Body of pancreas (tissue), 4 donors: ENCODE measurements at regions not wholly inside any gene's neighbourhood (a gene's known extent, or its start where the extent isn't known, plus 50 kb on each side); places are given as distances from the start of the nearest gene placed in this dataset.

ENCODE experiments used
- ATAC-seq: fragments of 150-250 bp; one replicate; pipeline ENCODE4 v1.9.1; 2016
- DNase-seq, 4 donors: peaks; one replicate each; pipeline ENCODE4 v3.0.0-alpha.2; 2019
- H3K27ac ChIP-seq, 4 donors: fragments of 200-600 bp; sonication (generic); 1 replicate in 3 of 4; 2 replicates in 1 of 4; pipeline versions ENCODE4 v1.5.1 to v1.6.1; 2016 to 2019; ENCODE audit warnings: mild to moderate bottlenecking in 1 of 4, mixed read lengths in 1 of 4, moderate library complexity in 1 of 4
- H3K27me3 ChIP-seq, 2 donors: fragments of 200-600 bp; sonication (generic); one replicate each; pipeline ENCODE4 v1.6.0; 2016; ENCODE audit warnings: mild to moderate bottlenecking in 1 of 2
- H3K36me3 ChIP-seq, 2 donors: fragments of 200-600 bp; sonication (generic); replicated peaks in 1 of 2; 2 replicates each; pipeline ENCODE4 v1.5.1; 2016; ENCODE audit warnings: low read depth in 2 of 2; ENCODE audit not compliant: insufficient read depth in 1 of 2
- H3K4me1 ChIP-seq: fragments of 200-600 bp; sonication (generic); one replicate; pipeline ENCODE4 v1.6.0; 2016
- H3K4me3 ChIP-seq, 2 donors: fragments of 200-600 bp; sonication (generic); 1 replicate in 1 of 2; 2 replicates in 1 of 2; pipeline ENCODE4 v1.5.1; 2016 to 2019
- H3K9me3 ChIP-seq, 3 donors: fragments of 200-600 bp; sonication (generic); 1 replicate in 2 of 3; 2 replicates in 1 of 3; pipeline ENCODE4 v1.5.1; 2016
- POLR2A ChIP-seq, 3 donors: fragments of 450-650 bp; IDR thresholded peaks; one replicate each; pipeline ENCODE4 v1.6.1; 2016; ENCODE audit warnings: antibody characterized with exemption in 3 of 3, mild to moderate bottlenecking in 2 of 3
- WGBS, 2 donors: methylation state at CpG; one replicate each; pipeline ENCODE4 v1.1.5; 2017; 5-methylcytosine and 5-hydroxymethylcytosine counted together
- intact Hi-C: fragments of 100-400 bp; cut with DNase I; formaldehyde crosslinking; loops from one replicate; pipeline ENCODE4 v1.15.1; 2023
- TF ChIP-seq, protein P1 (sequence below), 7 experiments: fragments of 450-650 bp in 4 of 7; fragments of 200-600 bp in 3 of 7; sonication (generic) in 3 of 7; IDR thresholded peaks; one replicate each; pipeline ENCODE4 v1.5.1; 2016 to 2019; ENCODE audit warnings: antibody characterized with exemption in 7 of 7

DNA sequence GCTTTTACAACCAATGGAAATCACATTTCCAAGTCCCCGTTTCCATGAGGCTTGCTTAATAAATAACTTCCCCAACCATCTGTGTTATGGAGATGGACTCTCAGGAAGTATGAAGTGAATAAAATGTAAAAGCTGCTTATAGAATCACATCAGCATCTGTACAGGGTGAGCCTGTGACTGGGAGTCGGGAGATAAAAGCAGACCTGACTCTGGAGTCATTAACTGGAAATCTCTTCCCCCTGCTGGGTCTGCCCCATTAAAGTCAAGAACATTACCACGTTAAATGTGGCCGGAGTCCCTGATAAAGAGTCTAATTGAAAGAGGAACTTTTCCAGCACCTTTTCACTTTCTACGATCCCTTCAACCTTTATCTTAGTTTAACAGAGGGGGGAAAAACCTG, 368.5 kb downstream of the DOK5 start:
- TF ChIP-seq, protein P1, sequence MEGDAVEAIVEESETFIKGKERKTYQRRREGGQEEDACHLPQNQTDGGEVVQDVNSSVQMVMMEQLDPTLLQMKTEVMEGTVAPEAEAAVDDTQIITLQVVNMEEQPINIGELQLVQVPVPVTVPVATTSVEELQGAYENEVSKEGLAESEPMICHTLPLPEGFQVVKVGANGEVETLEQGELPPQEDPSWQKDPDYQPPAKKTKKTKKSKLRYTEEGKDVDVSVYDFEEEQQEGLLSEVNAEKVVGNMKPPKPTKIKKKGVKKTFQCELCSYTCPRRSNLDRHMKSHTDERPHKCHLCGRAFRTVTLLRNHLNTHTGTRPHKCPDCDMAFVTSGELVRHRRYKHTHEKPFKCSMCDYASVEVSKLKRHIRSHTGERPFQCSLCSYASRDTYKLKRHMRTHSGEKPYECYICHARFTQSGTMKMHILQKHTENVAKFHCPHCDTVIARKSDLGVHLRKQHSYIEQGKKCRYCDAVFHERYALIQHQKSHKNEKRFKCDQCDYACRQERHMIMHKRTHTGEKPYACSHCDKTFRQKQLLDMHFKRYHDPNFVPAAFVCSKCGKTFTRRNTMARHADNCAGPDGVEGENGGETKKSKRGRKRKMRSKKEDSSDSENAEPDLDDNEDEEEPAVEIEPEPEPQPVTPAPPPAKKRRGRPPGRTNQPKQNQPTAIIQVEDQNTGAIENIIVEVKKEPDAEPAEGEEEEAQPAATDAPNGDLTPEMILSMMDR (IDR thresholded peaks at IDR 0.05), result no peak
- no peak for TF ChIP-seq POLR2A (IDR thresholded peaks at IDR 0.05)
- DNase-seq, result no peak
- H3K36me3 ChIP-seq, result no peaks in the 10 kb centered on the region
- ATAC-seq, result no peak
- H3K9me3 ChIP-seq, result no peaks in the 10 kb centered on the region
- no peak overlapping the region for H3K27ac ChIP-seq
- H3K27me3 ChIP-seq, result no peaks in the 10 kb centered on the region
- H3K4me1 ChIP-seq, result no peaks in the 10 kb centered on the region
- 25 to 26% methylated on average over 5 of the region's 5 CpGs for WGBS, 2 donors
- intact Hi-C loops, result no loop called here
- no peak overlapping the region for H3K4me3 ChIP-seq

DNA sequence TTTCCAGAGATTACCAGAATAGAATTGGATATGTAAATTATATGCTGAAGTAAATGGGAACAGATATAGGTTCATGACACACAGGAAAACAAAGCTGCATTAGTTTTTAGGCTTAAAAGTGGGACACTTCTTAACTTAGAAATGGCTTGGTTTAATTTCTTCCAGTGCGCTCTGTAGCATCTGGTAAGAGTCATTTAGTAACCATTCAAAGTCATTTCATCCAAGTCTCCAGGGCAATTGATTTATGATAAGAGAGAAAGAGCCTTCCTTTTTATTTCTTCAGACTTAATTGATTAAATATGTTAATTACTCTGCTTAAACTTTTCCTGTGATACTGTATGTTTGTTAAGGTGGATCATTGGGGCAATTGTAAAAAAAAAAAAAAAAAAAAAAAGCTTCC, 368.0 kb downstream of the DOK5 start:
- no peak for DNase-seq
- Histone ChIP-seq H3K4me1 (no peaks in the 10 kb centered on the region), H3K36me3 (no peaks in the 10 kb centered on the region), H3K4me3 (no peak overlapping the region), H3K27me3 (no peaks in the 10 kb centered on the region), H3K9me3 (no peaks in the 10 kb centered on the region), H3K27ac (no peak overlapping the region)
- 76 to 84% methylated on average over 1 of the region's 1 CpG for WGBS, 2 donors
- intact Hi-C loops, result no loop called here
- TF ChIP-seq POLR2A (IDR thresholded peaks at IDR 0.05), result no peak
- TF ChIP-seq, protein P1 (IDR thresholded peaks at IDR 0.05), result no peak
- no peak for ATAC-seq

- Histone ChIP-seq H3K9me3 (no peaks in the 10 kb centered on the region), H3K4me1 (no peaks in the 10 kb centered on the region), H3K27me3 (no peaks in the 10 kb centered on the region), H3K36me3 (no peaks in the 10 kb centered on the region), H3K4me3 (no peak overlapping the region), H3K27ac (no peak overlapping the region)
- ATAC-seq, result no peak
- intact Hi-C loops, result no loop called here
- 55 to 64% methylated on average over 6 of the region's 6 CpGs for WGBS, 2 donors
- TF ChIP-seq POLR2A (IDR thresholded peaks at IDR 0.05), result no peak
- TF ChIP-seq, protein P1 (IDR thresholded peaks at IDR 0.05), result no peak
- DNase-seq, result no peak
Observed at GRCh38 chr20:54839224-54839623, 363.8 kb downstream of the DOK5 start.

DNA sequence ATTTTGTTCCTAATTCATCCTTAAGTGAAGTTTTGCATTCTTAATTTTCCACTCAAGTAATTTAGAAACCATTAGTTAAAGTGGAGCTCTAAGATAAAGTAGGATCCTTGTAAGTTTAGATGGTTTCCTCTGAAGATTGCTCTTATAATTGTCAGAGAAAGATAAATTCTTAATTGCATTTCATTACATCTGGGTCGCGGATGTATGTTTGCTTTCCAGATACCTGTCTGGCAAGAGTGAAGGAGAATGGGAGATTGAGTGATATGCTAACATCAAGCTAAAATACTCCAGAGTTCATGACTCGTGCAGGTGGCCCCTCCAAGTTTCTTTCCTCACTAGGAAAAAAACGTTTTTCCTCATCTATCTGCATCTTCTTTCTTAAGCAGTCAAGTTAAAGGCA, 361.8 kb downstream of the DOK5 start:
- intact Hi-C loops, result no loop called here
- DNase-seq (no peak), ATAC-seq (no peak)
- 21 to 26% methylated on average over 4 of the region's 4 CpGs for WGBS, 2 donors
- H3K4me1 ChIP-seq, result no peaks in the 10 kb centered on the region
- H3K4me3 ChIP-seq, result no peak overlapping the region
- H3K27ac ChIP-seq, result no peak overlapping the region
- H3K9me3 ChIP-seq, result no peaks in the 10 kb centered on the region
- TF ChIP-seq POLR2A (IDR thresholded peaks at IDR 0.05), result no peak
- TF ChIP-seq, protein P1 (IDR thresholded peaks at IDR 0.05), result no peak
- H3K36me3 ChIP-seq, result no peaks in the 10 kb centered on the region
- no peaks in the 10 kb centered on the region for H3K27me3 ChIP-seq

DNA sequence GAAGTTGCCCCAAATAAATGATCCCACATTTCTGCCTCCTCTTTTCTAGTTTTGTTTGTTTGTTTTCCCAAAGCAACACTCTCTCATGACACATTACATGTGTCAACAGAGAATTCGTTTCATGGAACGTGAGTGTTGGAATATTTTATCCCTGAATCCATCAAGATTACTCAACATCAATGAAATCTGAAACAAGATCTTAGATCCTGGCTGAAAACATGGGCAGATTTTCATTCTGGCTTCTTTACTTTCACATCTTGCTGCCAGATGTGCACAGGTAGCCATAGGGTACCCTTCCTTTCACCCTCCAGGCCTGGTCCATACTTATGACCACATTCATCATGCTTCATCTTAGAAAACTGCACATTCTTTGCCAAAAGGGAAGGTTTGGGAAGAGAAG, 347.0 kb downstream of the DOK5 start:
- intact Hi-C loops, result no loop called here
- TF ChIP-seq, protein P1 (IDR thresholded peaks at IDR 0.05), result no peak
- TF ChIP-seq POLR2A (IDR thresholded peaks at IDR 0.05), result no peak
- ATAC-seq, result no peak

More for the DNA sequence above, 347.0 kb downstream of the DOK5 start:
- no peaks in the 10 kb centered on the region for H3K27me3 ChIP-seq
- WGBS, 2 donors, result 41 to 56% methylated on average over 2 of the region's 2 CpGs
- H3K36me3 ChIP-seq, result no peaks in the 10 kb centered on the region
- H3K4me3 ChIP-seq, result no peak overlapping the region
- no peaks in the 10 kb centered on the region for H3K9me3 ChIP-seq
- no peaks in the 10 kb centered on the region for H3K4me1 ChIP-seq
- H3K27ac ChIP-seq, result no peak overlapping the region
- no peak for DNase-seq
